Spleen (tissue), 11 donors: ENCODE measurements at regions not wholly inside any gene's neighbourhood (a gene's known extent, or its start where the extent isn't known, plus 50 kb on each side); places are given as distances from the start of the nearest gene placed in this dataset.

ENCODE experiments used
- DNase-seq: peaks from one replicate; pipeline ENCODE4 v3.0.0-alpha.2; 2020
- H3K27ac ChIP-seq, 8 donors: fragments of 200-600 bp; sonication (generic) in 7 of 8; 1 replicate in 4 of 8; 2 replicates in 4 of 8; pipeline versions ENCODE4 v1.5.0 to v1.8.0; 2016 to 2021; ENCODE audit warnings: inconsistent platforms in 4 of 8, mild to moderate bottlenecking in 4 of 8, moderate library complexity in 1 of 8
- H3K27me3 ChIP-seq, 7 donors: fragments of 200-600 bp; sonication (generic) in 6 of 7; replicated peaks in 1 of 7; 1 replicate in 4 of 7; 2 replicates in 3 of 7; pipeline versions ENCODE4 v1.5.0 to v1.8.0; 2016 to 2021; ENCODE audit warnings: inconsistent platforms in 3 of 7, mild to moderate bottlenecking in 1 of 7
- H3K36me3 ChIP-seq, 6 donors: fragments of 200-600 bp; sonication (generic) in 5 of 6; 1 replicate in 4 of 6; 2 replicates in 2 of 6; pipeline versions ENCODE4 v1.5.0 to v1.8.0; 2016 to 2021; ENCODE audit warnings: inconsistent platforms in 2 of 6
- H3K4me1 ChIP-seq, 6 donors: fragments of 200-600 bp; sonication (generic) in 5 of 6; 1 replicate in 3 of 6; 2 replicates in 3 of 6; pipeline versions ENCODE4 v1.5.0 to v1.8.0; 2016 to 2021; ENCODE audit warnings: inconsistent platforms in 3 of 6
- H3K4me3 ChIP-seq, 8 donors: fragments of 200-600 bp; sonication (generic) in 7 of 8; 1 replicate in 4 of 8; 2 replicates in 4 of 8; pipeline versions ENCODE4 v1.5.0 to v1.8.0; 2016 to 2021; ENCODE audit warnings: inconsistent platforms in 4 of 8, mild to moderate bottlenecking in 4 of 8, moderate library complexity in 2 of 8
- H3K9me3 ChIP-seq, 8 donors: fragments of 200-600 bp; sonication (generic) in 7 of 8; 1 replicate in 4 of 8; 2 replicates in 4 of 8; pipeline versions ENCODE4 v1.5.0 to v1.8.0; 2016 to 2021; ENCODE audit warnings: inconsistent platforms in 4 of 8
- CTCF ChIP-seq, 11 experiments: fragments of 200-600 bp in 7 of 11; fragments of 450-650 bp in 4 of 11; sonication (generic) in 4 of 11; IDR thresholded peaks in 8 of 11; conservative IDR thresholded peaks in 3 of 11; 1 replicate in 7 of 11; 2 replicates in 4 of 11; pipeline versions ENCODE4 v1.4.0 to v1.8.0; 2016 to 2021; ENCODE audit warnings: antibody characterized with exemption in 11 of 11, inconsistent platforms in 4 of 11, mild to moderate bottlenecking in 1 of 11
- POLR2A ChIP-seq, 3 donors: fragments of 450-650 bp; IDR thresholded peaks; one replicate each; pipeline ENCODE4 v1.5.1; 2017; ENCODE audit warnings: antibody characterized with exemption in 3 of 3, mild to moderate bottlenecking in 1 of 3
- POLR2AphosphoS5 ChIP-seq, 3 donors: sonication (generic); formaldehyde crosslinking; IDR thresholded peaks; one replicate each; pipeline ENCODE4 v1.5.1; 2017; ENCODE audit warnings: antibody characterized with exemption in 3 of 3
- WGBS, 5 donors: extraction: QIAGEN DNeasy Blood & Tissue Kit in 3 of 5; methylation state at CpG; one replicate each; pipeline versions ENCODE4 v1.1.5 to v1.1.7; 2013 to 2018; 5-methylcytosine and 5-hydroxymethylcytosine counted together
- intact Hi-C: fragments of 100-400 bp; cut with DNase I; formaldehyde crosslinking; loops from one replicate; pipeline ENCODE4 v1.15.0; 2023; ENCODE audit warnings: low total_unique reads
- donor health status: healthy with polysubstance abuse.
- donor health status: DM: no; HTN: no; CAD: no; lungs with moderate emphysema.
- donor health status: DM: no; HTN: no; CAD: no.
- donor health status: Bipolar disorder and iron deficiency.
- donor health status: healthy.
- donor health status: DM: no; HTN: no; CAD: no.
- donor health status: DM: yes; HTN: yes; CAD: no.

- no peaks in the 10 kb centered on the region for H3K36me3 ChIP-seq
- H3K4me1 ChIP-seq = no peaks in the 10 kb centered on the region
- H3K4me3 ChIP-seq = no peak overlapping the region
- peaks cover 0 to 5% (median 0%) of the 10 kb centered on the region in 7 donors for H3K27me3 ChIP-seq
- intact Hi-C loops = no loop called here
- peaks cover 0 to 8% (median 4%) of the 10 kb centered on the region in 8 donors for H3K9me3 ChIP-seq
- DNase-seq = no peak
- 57 to 79% (median 61%) methylated on average over 3 of the region's 3 CpGs for WGBS, 5 donors
- no peak for TF ChIP-seq POLR2A (IDR thresholded peaks at IDR 0.05)
- TF ChIP-seq POLR2AphosphoS5 (IDR thresholded peaks at IDR 0.05) = no peak
- H3K27ac ChIP-seq = no peak overlapping the region
Measured at GRCh38 chr6:152918991-152919390, 63.9 kb downstream of the FBXO5 start.

- intact Hi-C loops = loop anchor here (10.0 kb wide), 1 partner anchor 45 kb away; no protein-coding TSS in a partner anchor
- no peak overlapping the region for H3K27ac ChIP-seq
- no peaks in the 10 kb centered on the region for H3K4me1 ChIP-seq
- H3K4me3 ChIP-seq = no peak overlapping the region
- TF ChIP-seq POLR2AphosphoS5 (IDR thresholded peaks at IDR 0.05) (no peak), POLR2A (IDR thresholded peaks at IDR 0.05) (no peak), CTCF (IDR thresholded peaks at IDR 0.05 in 8 of 11, conservative IDR thresholded peaks at IDR 0.05 in 3 of 11) (no peak)
- no peaks in the 10 kb centered on the region for H3K9me3 ChIP-seq
- no peak for DNase-seq
- H3K36me3 ChIP-seq = no peaks in the 10 kb centered on the region
- 88 to 95% (median 92%) methylated on average over 3 of the region's 3 CpGs for WGBS, 5 donors
- H3K27me3 ChIP-seq = peaks cover 0 to under 1% (median 0%) of the 10 kb centered on the region in 7 donors
Measured at GRCh38 chr6:152920016-152920415, 62.8 kb downstream of the FBXO5 start.
